GM21717 (cell line): ENCODE measurements at regions not wholly inside any gene's neighbourhood (a gene's known extent, or its start where the extent isn't known, plus 50 kb on each side); places are given as distances from the start of the nearest gene placed in this dataset.

Experiments
- ATAC-seq: cut with Tn5 transposase; IDR thresholded peaks from one replicate; pipeline ENCODE4 v1.9.1; 2021; ENCODE audit warnings: mild to moderate bottlenecking, moderate library complexity; ENCODE audit not compliant: unreplicated experiment

DNA sequence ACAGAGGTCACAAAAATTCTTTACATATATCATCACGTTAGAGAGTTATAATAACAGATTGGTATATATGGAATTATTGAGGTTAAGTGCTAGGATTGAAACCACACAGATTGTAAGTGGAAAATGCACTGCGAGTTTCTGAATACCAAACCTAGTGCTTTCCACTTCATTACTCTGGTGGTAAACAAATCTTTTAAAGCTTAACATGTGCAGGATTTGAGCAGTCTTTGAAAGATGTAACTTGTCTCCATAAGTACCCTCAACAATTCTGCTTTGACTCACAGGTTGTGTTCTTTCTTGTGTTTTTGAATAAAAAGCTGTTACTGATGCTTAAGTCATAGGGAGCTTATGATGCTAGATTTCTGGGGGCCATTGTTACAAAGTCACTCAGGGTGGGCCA is 314.7 kb upstream of the DACH1 start:
- no peak for ATAC-seq

DNA sequence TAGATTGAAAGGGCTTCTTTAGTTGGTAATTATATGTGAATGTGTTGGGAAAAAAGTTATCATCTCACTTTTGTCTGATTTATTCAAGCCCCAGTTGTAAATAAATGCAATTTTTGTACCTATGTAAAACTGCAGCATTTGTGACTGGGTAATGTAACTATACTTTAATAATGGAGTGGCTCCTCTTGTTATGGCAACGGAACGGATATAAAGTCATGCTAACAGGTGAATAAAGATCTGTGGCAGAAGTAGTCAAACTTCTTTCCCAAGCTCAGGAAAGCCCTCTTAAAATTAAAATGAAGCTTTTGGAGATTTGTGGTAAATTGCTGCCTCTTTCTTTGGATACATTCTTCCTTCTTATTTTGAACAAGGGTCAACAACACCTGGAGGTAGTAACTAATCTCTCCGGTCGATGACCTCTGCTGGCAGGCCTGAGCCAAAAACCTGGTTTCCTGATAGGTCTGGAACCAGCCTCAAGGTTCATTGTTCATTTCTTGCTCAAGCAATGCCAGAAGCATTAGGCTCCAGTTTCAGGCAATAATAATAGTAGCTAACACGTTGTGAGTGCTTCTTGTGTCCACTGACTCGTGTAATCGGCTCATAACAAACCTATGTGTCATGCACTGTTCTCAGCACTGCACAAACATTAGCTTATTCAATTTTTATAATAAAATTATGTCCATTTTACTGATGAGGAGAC is 313.4 kb upstream of the DACH1 start:
- ATAC-seq: no peak

DNA sequence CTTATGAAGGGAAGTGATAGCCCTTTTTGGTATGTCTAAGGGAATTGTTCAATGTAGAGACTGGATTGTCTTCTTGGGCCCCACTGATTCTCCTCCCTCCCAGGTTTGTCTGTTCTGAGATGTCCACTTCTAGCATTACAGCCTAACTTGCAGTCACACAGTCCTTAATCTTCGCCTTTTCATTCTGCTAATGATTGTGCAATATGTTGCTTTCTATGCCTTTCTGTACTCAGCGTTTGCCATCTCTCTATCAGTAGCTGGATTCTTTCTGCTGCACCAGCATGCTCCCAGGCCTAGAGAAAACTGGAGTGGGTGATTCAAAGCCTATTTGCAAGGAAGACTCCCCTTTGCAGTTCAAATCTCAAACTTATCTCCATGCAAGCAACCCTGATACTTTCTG is 307.5 kb upstream of the DACH1 start:
- ATAC-seq: no peak

DNA sequence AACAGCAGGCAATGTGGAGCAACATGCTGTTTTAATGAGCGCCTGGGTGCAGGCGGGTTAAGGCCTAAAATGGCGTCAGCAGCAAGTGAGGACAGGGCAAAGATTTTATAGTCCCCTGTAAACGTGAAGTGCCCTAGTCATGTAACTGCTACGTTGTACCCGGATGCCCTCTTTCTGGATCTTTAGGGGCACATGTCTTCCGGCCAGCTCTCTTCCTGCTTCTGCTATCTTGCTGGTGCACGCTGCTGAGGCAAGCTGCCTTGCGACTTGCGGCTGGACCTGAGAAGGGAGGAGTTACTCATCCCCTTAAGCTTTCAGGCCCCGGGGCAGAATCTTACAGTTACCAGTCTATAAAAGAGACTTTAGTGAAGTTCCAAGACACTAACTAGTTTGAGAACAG is 303.6 kb upstream of the DACH1 start:
- ATAC-seq: no peak

DNA sequence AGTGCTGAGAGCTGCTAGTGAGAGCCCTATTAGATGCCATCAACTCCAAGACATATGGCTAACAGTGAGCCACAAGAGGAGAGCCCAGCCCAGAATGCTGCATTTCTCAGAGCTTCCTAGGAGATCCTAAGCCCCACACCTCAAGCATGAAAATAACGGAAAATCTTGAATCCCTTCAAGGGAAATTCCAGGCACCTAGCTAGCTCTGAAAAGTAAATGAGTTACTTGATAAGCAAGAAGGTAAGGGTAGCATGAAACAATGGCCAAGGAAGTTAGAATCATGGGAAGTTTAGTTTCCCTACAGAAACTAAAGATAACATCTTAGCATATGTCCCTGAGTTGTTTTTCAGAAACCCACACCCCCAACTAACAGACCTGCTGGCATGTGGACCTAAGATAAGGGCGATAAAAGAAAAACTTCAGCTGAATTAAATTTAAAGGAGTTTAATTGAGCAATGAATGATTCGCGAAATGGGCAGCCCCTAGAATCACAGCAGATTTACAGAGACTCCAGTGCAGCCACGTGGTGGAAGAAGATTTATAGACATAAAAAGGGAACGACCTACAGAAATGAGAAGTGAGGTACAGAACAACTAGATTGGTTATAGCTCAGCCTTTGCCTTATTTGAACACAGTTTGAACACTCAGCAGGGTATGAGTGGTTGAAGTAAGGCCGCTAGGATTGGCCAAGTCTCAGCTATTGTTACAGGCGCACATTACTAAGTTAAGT is 301.3 kb upstream of the DACH1 start:
- no peak for ATAC-seq

DNA sequence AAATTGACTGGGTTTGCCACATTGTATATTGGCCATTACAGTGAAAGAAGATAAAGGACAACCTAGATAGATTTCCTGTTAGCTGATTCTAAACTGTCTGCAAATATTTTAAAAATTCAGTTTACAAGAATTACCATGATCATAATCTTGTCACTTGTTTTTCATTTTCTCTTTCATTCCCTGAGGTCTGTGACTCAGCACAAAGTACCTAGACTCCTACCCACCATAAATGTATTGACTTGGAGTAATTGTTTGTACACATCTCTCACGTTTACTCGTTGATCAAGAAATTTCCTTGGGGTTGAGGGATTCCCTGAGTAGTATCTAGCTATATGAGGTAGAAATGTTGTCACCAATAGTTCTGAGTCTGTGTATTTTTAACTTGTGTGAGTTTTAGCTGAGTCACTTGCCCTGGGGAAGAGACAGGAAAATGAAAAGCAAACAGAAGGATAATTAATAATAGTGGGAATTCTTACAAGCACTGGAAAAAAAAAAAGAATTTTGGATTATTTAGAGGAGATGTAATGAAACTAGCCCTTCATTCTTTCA is 299.2 kb upstream of the DACH1 start:
- ATAC-seq: no peak

DNA sequence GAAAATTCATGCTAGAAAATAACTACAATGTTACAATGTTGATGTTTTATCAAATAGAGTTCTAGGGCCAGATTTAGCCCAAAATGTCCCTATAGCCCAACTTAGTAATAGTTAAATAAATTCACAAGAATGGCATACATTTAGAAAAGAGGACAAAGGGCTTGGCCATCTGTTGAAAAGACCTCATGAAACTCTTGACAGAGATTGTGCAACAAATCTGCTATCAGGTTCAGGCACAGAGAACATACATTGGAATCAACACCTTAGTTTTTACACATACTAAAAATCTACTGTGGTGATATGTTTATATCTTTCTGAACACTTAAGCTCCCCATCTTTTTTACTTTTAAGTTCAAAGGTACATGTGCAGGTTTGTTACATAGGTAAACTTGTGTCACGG is 298.3 kb upstream of the DACH1 start:
- no peak for ATAC-seq

DNA sequence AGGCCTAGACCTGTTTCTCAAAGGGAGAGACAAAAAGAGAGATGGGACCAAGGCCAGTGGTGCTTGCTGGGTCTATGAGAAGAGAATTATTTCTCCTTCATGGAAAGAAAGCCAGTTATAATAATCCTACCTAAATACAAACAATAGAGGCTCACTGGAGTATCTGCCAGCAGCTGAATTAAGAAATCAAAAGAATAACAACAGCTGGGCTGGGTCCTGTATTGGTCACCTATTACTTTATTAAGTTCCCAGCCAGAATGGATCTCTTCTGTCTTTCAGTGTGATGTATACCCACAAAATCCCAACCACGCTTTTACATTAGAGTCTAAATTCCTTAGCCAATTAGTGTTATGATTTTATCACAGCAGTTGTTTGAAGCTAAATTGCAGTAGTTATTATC is 297.8 kb upstream of the DACH1 start:
- no peak for ATAC-seq

DNA sequence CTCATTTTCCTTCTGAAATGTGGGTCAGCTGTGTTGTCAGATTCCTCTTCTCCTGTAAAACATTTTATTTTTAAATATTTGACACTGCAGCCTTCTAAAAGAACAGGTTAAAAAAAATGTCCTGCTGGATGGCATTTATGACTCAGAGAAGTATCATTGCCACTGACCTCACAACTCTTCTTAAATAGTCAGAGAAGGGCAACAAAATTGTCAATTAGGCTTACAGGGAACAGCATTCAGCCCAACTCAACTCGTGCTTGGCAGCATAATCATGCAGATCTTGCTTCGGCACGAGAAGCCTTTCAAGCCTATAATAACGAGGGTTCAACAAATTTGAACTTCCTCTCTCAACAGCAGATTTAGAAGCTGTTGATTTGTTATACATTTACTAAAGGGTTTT is 296.7 kb upstream of the DACH1 start:
- no peak for ATAC-seq

DNA sequence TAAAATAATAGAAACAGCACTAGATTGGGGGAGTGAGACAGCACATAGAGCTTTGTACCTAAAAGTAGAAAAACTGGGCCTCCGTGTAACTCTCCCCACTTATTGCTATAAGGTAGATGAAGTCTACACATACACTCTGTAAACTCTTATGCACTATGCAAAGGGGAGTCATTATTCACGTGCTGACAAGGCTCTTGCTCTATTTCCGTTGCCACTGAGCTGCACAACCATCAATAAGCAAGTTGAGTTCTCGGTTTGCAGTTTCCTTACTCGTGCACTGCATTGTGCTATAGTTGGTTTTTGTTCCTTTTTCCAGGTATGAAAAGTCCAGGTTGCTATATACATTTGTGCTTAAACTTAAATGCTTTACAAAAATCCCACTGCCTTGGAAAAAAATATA is 294.0 kb upstream of the DACH1 start:
- ATAC-seq: no peak

DNA sequence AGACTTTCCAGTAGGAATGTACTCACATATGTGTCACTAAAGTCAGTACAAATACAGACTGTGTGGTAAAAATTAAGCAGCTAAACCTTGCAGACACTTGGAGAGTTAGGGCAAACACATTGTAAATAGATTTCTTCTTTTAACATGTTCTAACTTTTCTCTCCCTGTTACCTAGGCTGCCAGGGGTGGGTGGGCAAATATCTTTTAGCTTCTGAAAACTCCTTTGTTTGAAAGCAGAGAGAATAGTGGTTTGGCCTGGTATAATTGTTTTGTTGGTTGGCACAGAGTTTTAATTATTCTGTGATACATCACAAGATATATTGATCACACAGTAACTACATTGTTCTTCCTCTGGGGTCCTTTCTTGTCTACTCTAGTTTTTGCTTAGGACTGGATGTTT is 289.8 kb upstream of the DACH1 start:
- ATAC-seq: no peak

DNA sequence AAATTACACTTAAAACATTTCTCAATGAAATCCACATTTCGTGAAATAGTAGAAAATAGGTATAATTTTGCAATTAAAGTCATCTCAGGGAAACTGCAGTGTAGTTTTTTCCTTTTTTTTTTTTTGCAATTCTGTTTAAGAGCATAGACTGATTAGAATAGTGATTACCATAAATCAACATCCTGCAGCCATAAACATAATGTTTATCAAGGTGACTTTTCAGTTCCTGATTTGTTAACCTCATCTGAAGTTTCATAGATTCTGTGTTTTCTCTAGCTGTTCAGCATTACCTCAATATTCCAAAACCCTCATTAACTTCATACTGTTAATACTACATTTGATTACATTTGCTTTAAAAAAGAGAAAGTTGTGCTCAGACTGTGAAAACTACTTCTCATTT is 286.3 kb upstream of the DACH1 start:
- no peak for ATAC-seq

DNA sequence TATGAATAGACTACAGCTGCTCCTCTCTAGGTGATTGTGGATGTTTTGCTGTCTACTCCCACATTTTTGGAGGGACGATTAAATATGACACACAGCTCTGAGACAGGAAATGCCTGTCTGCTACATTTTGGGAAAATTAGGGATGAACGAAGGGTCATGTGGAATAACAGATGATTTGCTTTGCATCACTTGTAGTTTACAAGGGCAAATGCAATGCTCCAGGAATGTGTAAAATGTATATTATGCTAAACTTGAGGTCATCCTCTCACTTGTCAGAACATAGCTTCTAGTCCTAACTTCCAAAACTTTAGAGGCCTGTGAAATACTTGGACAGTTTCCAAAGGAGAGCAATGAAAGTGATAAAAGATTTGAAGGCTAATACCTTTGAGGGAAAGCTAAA is 284.2 kb upstream of the DACH1 start:
- no peak for ATAC-seq

DNA sequence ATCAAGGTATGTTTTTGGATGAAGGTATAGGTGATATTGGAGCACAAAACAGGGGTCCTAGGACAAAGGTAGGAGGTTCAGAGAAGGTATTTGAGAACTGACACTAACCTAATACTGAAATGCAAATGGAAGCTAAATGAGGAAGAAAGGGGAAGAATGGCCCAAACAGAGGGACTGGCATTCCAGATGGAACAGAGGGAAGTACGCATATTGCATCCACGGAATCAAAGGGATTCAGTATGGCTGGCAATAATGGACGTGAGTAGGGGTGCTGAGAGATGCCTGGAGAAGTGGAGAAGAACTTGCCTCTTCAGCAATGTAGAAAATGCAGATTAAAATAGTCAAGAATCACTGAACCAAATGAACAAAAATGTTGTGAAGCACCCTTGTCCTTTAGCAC is 283.5 kb upstream of the DACH1 start:
- ATAC-seq: no peak

DNA sequence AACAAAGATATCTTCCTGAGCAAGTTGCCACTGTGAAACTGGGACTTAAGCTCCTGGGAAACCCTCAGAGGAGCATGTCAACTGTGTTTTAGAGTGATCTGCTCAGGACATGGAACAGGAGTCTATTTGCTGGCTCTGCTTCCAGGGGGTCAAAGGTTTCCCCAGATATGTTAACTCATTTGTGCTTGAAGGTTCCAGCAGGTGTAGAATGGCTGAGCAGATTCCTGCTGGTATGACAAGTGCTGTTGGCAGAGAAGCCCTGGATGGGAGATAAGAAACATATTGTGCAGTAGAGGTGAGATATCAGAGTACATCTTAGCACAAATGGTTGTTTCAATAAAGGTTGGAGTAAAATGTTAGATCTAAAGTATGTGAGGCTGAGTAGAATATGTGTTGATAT is 282.7 kb upstream of the DACH1 start:
- ATAC-seq: no peak

DNA sequence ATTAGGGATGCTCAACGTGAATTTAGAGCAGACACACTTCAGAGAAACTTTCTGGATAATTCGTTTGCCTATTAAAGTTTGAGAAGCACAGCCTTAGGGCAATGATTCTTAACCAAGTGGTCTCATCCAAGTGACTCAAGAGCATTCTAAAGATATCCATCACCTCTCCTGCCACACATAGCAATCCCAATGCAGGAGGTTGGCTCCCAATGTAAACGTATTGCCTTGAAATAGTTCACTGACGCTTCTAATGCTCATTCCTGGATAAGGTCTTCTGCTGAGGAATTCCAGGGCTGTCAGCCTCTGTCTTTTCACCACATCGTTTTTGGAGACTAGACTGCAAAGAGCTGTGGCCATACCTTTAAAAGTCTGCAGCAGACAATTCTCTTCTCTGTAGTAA is 279.8 kb upstream of the DACH1 start:
- no peak for ATAC-seq

DNA sequence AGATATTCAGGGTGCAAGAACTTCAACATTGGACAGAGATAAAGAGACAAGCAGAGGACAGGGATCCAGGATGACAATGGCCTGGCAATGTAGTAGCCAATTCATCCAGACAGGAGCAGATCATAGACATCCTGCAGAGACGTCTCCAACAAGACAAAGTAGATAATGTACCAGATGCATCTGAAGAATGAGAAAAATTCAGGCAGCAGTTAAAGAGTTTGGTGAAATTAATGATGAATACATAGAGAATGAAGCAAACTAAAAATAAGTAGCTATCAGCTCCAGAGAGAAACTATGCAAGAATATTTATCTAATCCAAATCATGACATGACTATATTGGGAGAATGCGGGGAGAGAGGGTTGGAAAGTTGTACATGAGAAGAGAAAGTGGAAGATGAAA is 278.4 kb upstream of the DACH1 start:
- no peak for ATAC-seq

DNA sequence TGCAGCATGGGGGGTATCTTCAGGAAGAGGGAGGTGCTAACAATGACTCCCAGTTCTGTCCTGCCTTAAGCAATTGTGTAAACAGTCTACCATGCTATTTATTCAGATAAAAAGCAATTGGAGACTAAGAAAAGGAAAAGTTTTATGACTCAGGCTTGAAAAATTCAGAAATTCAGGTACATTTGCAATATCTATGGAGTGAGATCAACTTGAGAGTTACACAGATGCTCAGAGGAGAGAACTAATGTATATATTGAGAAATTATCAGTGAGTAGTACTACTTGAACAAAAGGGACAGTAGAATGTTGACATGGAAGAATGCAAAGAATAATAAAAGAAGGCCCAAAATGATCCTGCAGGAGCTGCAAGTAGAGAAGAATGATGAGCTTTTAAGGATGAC is 277.6 kb upstream of the DACH1 start:
- no peak for ATAC-seq

DNA sequence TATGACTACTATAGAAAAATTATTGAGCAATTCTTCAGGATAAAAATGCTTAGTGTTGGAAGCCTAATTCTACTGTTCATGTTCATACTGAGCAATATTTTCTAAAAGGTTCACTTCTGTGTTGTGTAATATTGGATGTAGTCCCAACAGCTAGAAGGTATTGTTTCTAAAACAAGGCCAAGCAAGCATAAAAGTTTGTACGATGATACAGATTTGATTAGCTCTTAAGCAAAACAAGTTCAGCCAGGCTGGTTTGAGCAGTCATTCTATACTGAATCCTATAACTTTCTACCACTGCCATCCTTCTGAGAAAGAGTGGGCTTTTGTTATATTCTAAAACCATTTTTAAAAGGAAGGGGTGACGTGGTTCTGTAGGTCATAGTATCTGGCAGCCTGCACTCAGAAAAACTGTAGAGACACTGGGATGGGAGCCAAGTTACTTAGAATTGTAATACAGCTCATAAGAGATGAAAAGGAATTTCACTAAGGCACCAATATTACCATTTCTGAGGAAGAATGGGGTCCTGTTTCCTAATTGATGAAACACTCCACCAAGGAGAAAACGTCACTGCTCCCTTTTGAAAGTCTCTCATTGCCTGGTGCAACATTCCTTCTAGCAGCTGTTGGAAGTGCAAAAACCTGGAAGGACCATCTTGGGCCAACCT is 275.0 kb upstream of the DACH1 start:
- ATAC-seq: no peak

DNA sequence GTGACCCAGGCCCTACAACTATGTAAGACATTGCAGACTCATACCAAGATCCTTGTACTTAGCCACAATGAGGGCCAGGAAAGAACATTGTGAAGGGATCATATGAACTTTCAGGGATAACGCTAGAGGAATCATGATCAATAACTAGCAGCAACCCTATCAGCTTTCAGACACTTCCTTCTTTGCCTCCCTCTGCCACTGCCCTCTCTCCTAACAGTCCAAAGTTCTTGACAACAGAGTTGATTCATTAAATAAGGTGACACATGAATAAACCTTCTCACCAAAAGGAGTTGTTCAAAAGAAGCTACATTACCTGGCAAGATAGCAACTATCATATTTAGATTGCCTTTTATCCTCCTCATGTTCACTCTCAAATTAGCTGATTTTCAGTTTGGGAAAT is 272.2 kb upstream of the DACH1 start:
- no peak for ATAC-seq

DNA sequence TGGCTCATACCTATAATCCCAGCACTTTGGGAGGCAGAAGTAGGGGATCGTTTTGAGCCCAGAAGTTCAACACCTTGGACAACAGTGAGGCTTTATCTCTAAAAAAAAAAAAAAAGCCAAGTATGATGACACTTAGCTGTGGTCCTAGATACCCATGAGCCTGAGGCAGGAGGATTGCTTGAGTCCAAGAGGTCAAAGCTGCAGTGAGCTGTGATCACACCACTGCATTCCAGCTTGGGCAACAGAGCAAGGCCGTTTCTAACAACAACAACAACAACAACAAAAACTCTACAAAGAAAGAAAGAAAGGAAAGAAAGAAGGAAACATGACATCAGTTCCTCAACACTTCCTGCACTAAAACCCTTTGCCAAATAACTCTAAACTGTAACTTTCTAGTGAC is 265.1 kb upstream of the DACH1 start:
- ATAC-seq: no peak

DNA sequence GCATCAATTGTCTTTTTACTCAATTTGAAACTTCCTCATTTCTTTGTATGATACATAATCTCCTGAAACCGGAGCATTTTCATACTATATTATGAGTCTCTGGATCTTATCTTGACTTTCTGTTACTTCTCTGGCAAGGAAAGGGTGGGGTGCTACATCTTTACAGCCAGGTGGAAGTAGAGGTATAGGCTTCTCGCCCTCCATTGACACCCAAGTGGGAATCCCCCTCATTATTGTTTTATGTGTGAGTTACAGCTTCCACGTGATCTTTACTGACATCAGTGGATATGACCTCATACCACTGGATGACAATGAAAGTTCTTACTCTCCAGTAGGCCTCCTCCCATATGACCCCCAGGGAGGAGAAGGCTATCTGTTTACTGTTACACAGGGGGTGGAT is 262.1 kb upstream of the DACH1 start:
- ATAC-seq: no peak
